ENCODE measurements at regions not wholly inside any gene's neighbourhood (a gene's known extent, or its start where the extent isn't known, plus 50 kb on each side); places are given as distances from the start of the nearest gene placed in this dataset.
"Not testable (repeated sequence)": the region's sequence is repeated elsewhere in the genome, so short reads cannot be mapped to it uniquely, and the experiment has no call there.

DNA sequence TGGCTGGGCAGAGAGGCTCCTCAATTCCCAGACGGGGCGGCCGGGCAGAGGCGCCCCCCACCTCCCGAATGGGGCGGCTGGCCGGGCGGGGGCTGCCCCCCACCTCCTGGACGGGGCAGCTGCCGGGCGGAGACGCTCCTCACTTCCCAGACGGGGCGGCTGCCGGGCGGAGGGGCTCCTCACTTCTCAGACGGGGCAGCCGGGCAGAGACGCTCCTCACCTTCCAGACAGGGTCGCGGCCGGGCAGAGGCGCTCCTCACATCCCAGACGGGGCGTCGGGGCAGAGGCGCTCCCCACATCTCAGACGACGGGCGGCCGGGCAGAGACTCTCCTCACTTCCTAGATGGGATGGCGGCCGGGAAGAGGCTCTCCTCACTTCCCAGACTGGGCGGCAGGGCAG is 214.1 kb downstream of the SOX2 start:
- not testable (repeated sequence) for FAIRE-seq

DNA sequence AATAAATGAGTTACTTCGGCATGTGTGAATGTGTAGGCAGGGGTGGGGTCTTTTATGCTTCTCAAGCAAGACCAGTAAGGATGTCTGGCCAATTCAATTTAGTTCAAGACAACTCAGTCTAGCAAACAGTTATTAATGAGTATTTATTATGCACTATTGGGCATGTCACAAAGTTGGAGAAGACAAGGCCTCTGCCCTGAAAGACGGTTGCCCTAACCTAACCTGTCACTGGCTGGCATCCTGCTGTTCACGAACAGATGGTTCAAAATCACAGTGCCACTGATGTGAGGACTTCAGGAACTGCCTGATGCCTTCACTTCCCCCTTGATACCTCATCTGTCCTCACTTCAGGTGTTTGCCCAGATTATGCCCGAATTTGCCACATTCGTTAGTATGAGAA is 217.8 kb downstream of the SOX2 start:
- FAIRE-seq: no peak

GRCh38 chr3:181930105-181930504 is 218.4 kb downstream of the SOX2 start:
- FAIRE-seq: no peak

DNA sequence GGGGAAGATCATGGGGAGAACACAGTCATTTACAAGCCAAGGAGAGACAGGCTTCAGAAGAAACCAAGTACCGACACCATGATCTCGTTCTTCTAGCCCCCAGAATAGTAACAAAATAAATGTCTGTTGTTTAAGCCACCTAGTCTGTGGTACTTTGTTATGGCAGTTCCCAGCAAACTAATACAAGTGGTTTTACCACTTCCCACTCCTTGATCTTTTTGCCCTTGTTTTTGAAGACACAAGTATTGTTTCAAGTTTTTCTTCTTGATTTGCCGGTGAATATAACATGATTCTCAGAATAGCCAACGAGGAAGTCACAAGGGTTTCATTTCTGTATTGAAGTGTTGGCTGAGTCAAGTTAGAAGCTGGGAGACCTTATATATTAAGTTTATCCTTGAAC is 220.3 kb downstream of the SOX2 start:
- no peak for FAIRE-seq

DNA sequence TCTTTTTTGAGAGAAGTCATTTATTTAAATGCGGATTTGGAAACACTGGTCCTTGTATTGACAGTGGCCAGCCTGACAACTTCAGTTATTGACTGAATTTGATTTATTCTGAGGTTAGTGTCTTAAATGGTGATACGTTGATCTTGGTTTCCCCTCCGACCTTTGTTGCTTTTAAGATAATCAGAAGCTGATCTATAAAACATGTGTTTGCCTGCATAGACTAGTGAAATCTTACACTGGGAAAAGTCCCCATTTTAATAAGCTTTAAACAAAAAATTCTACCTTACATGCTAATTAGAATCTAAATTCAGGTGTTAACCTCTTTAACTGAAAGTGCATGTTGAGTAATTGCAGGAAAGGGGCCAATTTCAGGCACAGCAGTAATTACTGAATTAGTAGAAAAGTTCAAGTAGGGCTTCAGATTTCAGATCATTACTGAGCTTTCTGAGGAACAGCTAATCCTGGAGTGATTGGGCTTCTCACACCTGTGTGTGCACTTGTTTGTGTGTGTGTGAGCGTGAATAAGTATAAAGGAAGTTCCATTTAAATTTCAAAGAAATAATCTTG is 221.4 kb downstream of the SOX2 start:
- FAIRE-seq: no peak

- no peak for FAIRE-seq
Observed at GRCh38 chr3:181935915-181936314, 224.2 kb downstream of the SOX2 start.

DNA sequence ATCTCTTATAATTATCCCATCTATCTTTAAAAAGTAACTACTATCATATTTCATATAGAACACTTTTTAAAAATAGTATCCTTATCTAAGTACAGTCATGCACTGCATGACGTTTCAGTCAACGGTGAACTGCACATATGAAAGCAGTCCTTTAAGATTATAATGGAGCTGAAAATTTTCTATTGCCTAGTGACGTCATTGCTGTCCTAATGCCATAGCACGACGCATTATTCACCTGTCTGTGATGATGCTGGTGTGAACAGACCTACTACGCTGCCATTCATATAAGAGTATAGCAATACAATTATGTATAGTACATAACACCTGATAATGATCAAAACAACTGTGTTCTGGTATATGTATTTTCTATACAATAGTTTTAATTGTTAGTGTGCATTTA is 225.0 kb downstream of the SOX2 start:
- no peak for FAIRE-seq

DNA sequence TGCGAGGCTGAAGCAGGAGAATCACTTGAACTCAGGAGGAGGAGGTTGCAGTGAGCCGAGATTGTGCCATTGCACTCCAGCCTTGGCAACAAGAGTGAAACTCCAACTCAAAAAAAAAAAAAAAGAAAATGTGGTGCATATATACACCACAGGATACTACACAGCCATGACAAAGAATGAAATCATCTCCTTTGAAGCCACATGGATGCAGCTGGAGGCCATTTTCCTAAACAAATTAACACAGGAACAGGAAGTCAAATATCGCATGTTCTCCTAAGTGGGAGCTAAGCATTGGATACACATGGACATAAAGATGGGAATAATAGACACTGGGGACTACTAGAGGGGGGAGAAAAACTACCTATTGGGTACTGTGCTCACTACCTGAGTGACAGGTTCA is 226.9 kb downstream of the SOX2 start:
- FAIRE-seq: not testable (repeated sequence)

DNA sequence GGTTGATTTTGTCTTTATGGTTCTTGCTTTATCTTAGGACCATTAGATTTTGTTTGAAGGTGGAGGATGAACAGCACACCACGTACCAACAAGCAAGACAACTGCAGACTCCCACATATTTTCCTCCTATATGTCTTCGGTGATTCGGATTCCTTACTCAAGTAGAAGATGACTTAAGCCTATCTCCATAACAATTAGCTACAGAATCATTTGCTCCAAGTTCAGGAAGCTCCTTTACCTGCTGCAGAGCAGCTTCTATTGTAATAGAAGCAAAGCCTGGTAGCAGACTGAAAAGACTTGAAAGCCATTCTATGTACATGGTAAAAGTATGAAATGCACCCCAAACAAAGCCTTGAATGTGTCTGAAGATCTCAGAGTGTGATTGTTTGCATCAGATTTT is 229.0 kb downstream of the SOX2 start:
- FAIRE-seq: no peak

GRCh38 chr3:181941250-181941649 is 229.5 kb downstream of the SOX2 start:
- FAIRE-seq: no peak

DNA sequence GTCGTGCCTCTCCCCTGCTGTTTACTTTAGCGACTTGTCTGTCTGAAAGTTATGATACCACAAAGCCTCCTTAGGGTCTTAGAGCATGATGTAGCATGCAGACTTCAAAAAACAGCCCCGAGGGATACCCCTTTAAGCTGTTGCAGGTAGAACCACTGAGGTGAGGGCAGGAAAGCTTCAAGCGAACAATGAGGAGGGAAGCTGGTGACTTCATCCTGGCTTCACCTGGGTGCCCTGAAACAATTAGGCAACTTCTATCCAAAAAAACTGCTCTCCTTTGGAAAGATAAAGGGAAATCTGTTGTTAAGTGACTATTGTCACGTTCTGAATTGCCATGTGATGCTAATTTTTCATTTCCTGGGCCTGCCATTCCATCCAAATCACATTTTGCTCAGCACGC is 231.6 kb downstream of the SOX2 start:
- FAIRE-seq: no peak

GRCh38 chr3:181947606-181948005 is 235.9 kb downstream of the SOX2 start:
- FAIRE-seq: no peak

DNA sequence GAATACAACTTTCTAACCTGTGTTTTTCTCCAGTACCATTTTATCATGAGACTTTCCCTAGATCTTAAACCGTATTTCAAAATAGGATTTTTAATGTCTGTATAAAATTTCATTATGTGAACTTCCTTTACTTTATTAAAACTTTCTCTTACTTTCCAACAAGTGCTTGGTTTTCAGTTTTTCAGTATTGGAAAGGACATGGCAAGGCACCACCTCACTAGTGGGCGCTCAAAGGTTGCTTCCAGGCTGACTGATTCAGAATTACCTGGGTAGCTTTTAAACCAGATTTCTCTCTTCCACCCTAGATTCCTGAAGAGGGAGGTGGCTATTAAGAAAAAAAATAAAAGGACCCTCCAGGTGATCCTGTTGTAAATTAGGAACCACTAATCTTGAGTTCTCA is 236.6 kb downstream of the SOX2 start:
- no peak for FAIRE-seq

DNA sequence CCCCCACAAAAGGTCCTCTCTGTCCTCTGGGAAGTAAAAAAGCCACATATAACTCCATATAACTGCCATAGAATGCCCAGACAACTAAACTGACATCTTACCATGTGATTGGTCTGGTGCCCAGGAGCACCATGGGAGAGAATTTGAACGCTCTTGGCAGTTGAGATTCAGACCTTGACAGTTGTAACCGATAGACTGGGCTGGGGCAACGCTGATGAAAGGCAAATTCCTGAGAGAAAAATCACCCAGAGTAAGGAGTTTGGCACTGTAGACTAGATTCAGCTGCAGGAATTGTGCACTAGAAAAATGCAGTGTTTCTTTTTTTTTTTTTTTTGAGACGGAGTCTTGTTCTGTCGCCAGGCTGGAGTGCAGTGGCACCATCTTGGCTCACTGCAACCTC is 240.5 kb downstream of the SOX2 start:
- no peak for FAIRE-seq

DNA sequence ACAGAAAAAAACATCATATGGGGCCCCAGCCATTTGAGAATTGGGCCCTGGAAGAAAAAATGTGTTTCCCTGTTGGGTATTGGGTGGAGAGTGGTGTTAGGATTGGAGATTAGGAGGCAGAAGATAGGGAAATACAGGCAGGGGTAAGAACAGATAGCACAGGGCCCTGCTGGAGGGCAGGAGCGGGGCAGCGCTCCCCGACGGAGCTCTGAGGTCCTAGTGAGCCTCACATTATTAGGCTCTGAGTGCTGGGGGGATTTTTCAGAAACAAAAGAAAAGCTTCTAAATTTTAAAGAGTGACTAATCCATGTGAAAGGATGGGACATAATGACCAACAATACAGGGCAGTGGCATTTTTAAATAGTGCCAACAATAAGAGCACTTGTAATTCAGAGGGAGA is 241.2 kb downstream of the SOX2 start:
- no peak for FAIRE-seq

GRCh38 chr3:181955566-181955965 is 243.8 kb downstream of the SOX2 start:
- no peak for FAIRE-seq

GRCh38 chr3:181956122-181956521 is 244.4 kb downstream of the SOX2 start:
- no peak for FAIRE-seq

DNA sequence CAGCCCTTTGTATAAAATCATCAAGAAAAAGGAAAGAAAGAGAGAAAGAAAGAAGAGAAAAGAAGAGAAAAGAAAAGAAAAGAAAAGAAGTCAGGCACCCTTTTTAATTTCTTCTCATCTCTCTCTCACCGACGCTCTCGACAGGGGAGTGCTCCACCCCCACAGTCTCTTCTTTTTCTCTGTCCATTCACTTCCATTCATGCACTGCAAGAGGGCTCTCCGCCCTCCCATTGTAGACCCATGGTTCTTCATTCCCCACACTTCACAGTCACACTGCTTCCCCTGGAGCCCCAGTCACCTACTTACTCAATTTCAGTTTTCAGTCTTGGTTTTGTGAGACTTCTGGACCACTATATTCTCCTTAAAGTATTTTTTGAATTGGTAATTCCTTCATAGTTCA is 254.7 kb downstream of the SOX2 start:
- FAIRE-seq: no peak

DNA sequence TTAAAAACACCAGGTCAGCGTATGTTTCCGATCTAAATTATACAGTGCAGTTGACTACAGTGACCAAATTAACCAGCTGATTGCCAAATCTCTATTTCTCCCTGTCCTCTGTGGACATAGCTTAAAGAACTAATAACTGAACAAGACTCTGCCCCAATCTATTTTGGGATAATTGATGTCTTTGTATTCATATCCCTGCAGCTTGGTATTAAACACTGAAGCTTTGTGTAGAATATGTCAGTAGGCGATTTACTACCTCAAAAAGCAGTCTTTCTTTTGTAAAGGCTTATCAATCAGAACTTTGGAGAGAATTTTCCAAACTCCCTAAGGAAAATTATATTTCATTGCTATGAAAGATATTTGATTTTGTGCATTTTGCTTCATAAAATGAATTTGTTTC is 258.2 kb downstream of the SOX2 start:
- FAIRE-seq: no peak

DNA sequence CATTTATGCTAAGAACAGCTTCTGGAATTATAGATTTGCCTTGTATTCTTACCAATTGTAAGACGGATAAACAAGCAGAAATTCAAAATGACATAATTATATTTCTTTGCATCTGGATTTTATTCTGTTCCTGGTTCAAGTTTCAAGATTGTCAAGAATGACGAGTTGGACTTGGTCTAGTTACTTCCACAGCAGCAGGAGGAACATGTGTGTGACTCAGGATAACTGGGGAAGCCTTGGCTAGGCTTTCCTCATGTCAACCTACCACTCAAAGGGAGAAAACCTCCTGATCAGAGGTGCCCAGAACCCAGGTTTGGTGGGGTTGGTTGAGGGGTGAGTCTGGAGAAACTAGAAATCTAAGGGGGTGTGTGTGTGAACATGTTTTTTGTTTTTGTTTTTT is 259.7 kb downstream of the SOX2 start:
- no peak for FAIRE-seq

DNA sequence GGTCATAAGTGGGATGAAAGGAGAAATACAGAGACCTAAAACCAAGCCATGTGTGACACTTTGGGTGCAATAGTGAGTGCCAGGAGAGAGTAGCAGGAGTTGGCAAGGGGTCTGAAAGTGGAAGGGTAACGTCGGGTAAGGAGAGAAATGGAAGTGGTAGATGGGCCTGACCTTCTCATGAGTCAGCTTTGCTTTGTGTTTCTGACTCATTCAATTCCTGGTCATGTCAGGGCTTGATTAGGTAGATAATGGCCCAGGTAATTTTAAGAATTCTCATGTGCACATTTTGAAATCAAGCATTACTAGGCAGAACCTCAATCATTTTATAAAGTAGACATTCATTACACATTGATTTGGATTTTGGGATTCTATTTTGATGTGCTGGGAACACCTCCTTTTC is 262.5 kb downstream of the SOX2 start:
- no peak for FAIRE-seq

DNA sequence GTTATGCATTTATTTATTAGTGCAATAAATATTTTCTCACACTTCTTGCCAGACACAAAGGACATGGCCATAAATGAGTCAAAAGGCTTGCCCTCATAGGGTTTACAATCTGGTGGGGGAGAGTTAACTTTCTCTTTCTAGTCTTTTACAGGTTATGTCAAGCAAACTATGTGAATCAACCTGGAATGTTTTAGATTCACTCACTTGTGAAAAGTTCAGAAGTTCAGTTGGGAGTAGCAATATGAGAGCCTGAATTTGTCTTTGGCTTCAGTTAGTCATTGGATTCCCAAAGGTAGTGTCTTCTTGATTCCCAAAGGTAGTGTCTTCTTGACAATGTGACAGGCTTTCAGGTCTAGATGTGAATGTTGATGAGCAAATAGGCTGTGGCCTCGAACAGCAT is 264.8 kb downstream of the SOX2 start:
- no peak for FAIRE-seq

GRCh38 chr3:181985386-181985785 is 273.7 kb downstream of the SOX2 start:
- FAIRE-seq: no peak

GRCh38 chr3:181987736-181988135 is 276.0 kb downstream of the SOX2 start:
- no peak for FAIRE-seq

DNA sequence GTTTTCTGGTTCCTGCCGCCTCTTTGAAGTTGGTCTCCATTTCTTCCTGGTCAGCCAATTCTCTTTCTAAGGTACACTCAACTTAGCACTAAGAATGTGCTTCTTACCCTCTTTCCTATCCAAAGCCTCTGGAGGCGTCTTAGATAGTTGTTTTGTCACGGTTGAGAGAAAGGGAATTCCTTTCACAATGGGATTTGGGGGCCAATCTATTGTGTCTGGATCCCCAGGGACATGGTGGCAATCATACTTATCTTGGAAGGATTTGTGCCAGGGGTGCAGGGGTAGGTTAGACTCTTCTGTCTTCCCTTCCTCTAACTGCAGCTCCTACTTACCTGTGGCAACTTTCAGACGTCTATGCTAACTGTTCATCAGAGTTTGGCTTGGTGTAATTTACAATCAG is 287.1 kb downstream of the SOX2 start:
- FAIRE-seq: no peak

DNA sequence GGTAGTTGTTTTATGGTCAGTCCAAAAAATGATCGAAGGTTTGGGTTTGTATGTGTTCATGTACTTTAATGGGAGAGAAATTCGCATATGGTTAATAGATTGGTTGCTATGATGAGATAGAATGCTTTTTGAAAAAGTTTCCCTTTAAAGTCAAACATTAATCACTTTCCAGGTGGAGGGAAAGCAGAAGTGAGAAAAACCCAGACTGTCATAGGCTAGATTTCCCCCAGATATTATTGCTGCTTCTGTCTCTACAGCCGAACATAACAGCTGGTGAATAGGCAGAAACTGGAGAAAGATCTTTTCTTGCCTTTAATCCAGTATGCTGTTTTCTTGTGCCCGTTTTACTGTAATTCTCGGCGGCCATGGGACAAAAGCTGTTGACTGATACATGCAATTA is 287.6 kb downstream of the SOX2 start:
- no peak for FAIRE-seq

All from G401.6 (cell line).